ENCODE measurements at regions not wholly inside any gene's neighbourhood (a gene's known extent, or its start where the extent isn't known, plus 50 kb on each side); places are given as distances from the start of the nearest gene placed in this dataset.

DNA sequence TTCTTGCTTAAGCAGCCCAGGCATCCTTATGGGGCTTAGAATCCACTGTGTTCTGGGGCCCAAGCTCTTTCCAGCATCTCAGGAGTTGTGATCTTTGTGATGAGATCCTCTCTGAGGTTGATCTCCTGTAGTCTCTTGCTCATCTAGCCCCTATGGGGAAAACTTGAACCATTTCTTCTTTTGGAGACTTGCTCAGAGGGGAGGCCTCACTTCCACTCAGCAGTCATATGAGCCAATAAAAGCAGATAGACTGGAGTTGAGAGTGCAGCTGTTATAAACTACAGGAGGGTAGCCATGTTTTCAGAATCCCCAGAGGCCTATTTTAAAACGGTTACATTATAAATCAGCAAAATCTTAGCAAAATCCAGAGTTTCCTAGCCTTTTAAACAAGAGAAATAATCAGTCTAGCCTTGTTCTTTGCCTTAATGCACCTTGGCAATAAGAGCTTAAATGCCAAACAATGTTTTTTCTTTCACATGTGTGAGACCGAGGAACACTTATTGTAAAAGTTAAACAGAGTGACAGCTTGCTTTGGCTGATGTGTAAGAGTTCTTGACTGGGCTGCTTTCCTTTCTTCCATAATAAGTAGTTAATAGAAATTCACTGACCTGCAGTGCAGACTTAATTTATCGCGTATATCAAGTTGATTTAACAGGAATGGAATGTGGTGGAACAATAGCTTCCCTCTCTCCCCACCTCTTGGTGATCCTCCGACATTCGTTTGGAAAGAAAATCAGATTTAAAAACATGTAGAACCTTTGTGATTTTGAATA lies 168.3 kb downstream of the NEDD1 start (continued):
- TF ChIP-seq, protein P1, sequence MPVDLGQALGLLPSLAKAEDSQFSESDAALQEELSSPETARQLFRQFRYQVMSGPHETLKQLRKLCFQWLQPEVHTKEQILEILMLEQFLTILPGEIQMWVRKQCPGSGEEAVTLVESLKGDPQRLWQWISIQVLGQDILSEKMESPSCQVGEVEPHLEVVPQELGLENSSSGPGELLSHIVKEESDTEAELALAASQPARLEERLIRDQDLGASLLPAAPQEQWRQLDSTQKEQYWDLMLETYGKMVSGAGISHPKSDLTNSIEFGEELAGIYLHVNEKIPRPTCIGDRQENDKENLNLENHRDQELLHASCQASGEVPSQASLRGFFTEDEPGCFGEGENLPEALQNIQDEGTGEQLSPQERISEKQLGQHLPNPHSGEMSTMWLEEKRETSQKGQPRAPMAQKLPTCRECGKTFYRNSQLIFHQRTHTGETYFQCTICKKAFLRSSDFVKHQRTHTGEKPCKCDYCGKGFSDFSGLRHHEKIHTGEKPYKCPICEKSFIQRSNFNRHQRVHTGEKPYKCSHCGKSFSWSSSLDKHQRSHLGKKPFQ (tag by site-specific recombination; IDR thresholded peaks at IDR 0.05): no peak
- TF ChIP-seq ZNF433 (tag by site-specific recombination; IDR thresholded peaks at IDR 0.05; ENCODE audit: low read depth) (no peak), KLF9 (tag by site-specific recombination; IDR thresholded peaks at IDR 0.05; ENCODE audit: low read depth) (no peak), ZXDB (tag by site-specific recombination; IDR thresholded peaks at IDR 0.05) (no peak), ZNF626 (tag by site-specific recombination; IDR thresholded peaks at IDR 0.05) (no peak), ZNF677 (tag by site-specific recombination; IDR thresholded peaks at IDR 0.05) (no peak)

DNA sequence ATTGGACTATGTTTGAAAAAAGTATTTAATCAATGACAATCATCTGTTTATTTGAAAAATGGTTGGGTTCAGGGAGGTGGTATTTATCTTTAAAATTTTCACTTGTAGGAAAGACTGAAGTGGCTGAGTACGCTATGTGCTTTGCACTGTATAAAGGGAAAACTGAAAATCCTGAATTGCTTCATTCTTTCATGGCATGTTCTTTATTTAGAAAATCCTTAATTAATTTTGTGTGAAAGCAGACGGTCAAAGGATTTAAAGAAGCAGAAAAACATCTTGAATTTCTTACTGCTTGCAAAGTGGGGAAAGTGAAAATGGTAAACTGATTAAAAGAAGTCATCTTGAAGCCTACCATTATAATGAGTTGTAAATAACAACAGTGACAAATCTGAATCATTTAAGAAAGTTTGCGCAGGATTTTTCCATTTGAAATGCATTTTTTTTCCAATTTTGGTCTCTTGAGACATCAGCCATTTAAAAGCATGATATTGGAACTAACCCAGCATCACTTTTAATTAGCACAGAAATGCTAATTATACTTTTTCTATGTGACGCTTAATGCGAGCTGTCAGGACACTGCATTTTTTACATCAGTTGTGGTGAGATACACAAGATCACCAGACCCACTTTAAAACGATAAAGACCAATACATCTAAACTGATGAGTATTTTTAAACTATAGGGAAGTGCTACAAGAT lies 169.0 kb downstream of the NEDD1 start:
- POLR2A ChIA-PET: no interaction called here
- TF ChIP-seq ZEB2 (tag by site-specific recombination; IDR thresholded peaks at IDR 0.05): no peak
- no peak for TF ChIP-seq ZNF670 (tag by site-specific recombination; IDR thresholded peaks at IDR 0.05; ENCODE audit: low read depth)
- TF ChIP-seq, protein P2, sequence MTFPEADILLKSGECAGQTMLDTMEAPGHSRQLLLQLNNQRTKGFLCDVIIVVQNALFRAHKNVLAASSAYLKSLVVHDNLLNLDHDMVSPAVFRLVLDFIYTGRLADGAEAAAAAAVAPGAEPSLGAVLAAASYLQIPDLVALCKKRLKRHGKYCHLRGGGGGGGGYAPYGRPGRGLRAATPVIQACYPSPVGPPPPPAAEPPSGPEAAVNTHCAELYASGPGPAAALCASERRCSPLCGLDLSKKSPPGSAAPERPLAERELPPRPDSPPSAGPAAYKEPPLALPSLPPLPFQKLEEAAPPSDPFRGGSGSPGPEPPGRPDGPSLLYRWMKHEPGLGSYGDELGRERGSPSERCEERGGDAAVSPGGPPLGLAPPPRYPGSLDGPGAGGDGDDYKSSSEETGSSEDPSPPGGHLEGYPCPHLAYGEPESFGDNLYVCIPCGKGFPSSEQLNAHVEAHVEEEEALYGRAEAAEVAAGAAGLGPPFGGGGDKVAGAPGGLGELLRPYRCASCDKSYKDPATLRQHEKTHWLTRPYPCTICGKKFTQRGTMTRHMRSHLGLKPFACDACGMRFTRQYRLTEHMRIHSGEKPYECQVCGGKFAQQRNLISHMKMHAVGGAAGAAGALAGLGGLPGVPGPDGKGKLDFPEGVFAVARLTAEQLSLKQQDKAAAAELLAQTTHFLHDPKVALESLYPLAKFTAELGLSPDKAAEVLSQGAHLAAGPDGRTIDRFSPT (tag by site-specific recombination; IDR thresholded peaks at IDR 0.05): no peak
- no peak for TF ChIP-seq ZNF707 (tag by site-specific recombination; IDR thresholded peaks at IDR 0.05)
- no peak for TF ChIP-seq ZNF146 (tag by site-specific recombination; IDR thresholded peaks at IDR 0.05)
- no peak for TF ChIP-seq ZNF423 (tag by site-specific recombination; IDR thresholded peaks at IDR 0.05)
- TF ChIP-seq, protein P3, sequence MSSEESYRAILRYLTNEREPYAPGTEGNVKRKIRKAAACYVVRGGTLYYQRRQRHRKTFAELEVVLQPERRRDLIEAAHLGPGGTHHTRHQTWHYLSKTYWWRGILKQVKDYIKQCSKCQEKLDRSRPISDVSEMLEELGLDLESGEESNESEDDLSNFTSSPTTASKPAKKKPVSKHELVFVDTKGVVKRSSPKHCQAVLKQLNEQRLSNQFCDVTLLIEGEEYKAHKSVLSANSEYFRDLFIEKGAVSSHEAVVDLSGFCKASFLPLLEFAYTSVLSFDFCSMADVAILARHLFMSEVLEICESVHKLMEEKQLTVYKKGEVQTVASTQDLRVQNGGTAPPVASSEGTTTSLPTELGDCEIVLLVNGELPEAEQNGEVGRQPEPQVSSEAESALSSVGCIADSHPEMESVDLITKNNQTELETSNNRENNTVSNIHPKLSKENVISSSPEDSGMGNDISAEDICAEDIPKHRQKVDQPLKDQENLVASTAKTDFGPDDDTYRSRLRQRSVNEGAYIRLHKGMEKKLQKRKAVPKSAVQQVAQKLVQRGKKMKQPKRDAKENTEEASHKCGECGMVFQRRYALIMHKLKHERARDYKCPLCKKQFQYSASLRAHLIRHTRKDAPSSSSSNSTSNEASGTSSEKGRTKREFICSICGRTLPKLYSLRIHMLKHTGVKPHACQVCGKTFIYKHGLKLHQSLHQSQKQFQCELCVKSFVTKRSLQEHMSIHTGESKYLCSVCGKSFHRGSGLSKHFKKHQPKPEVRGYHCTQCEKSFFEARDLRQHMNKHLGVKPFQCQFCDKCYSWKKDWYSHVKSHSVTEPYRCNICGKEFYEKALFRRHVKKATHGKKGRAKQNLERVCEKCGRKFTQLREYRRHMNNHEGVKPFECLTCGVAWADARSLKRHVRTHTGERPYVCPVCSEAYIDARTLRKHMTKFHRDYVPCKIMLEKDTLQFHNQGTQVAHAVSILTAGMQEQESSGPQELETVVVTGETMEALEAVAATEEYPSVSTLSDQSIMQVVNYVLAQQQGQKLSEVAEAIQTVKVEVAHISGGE (tag by site-specific recombination; conservative IDR thresholded peaks at IDR 0.05; ENCODE audit: low read depth): no peak
- TF ChIP-seq, protein P4, sequence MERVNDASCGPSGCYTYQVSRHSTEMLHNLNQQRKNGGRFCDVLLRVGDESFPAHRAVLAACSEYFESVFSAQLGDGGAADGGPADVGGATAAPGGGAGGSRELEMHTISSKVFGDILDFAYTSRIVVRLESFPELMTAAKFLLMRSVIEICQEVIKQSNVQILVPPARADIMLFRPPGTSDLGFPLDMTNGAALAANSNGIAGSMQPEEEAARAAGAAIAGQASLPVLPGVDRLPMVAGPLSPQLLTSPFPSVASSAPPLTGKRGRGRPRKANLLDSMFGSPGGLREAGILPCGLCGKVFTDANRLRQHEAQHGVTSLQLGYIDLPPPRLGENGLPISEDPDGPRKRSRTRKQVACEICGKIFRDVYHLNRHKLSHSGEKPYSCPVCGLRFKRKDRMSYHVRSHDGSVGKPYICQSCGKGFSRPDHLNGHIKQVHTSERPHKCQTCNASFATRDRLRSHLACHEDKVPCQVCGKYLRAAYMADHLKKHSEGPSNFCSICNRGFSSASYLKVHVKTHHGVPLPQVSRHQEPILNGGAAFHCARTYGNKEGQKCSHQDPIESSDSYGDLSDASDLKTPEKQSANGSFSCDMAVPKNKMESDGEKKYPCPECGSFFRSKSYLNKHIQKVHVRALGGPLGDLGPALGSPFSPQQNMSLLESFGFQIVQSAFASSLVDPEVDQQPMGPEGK (tag by site-specific recombination; IDR thresholded peaks at IDR 0.05): no peak
- TF ChIP-seq, protein P5, sequence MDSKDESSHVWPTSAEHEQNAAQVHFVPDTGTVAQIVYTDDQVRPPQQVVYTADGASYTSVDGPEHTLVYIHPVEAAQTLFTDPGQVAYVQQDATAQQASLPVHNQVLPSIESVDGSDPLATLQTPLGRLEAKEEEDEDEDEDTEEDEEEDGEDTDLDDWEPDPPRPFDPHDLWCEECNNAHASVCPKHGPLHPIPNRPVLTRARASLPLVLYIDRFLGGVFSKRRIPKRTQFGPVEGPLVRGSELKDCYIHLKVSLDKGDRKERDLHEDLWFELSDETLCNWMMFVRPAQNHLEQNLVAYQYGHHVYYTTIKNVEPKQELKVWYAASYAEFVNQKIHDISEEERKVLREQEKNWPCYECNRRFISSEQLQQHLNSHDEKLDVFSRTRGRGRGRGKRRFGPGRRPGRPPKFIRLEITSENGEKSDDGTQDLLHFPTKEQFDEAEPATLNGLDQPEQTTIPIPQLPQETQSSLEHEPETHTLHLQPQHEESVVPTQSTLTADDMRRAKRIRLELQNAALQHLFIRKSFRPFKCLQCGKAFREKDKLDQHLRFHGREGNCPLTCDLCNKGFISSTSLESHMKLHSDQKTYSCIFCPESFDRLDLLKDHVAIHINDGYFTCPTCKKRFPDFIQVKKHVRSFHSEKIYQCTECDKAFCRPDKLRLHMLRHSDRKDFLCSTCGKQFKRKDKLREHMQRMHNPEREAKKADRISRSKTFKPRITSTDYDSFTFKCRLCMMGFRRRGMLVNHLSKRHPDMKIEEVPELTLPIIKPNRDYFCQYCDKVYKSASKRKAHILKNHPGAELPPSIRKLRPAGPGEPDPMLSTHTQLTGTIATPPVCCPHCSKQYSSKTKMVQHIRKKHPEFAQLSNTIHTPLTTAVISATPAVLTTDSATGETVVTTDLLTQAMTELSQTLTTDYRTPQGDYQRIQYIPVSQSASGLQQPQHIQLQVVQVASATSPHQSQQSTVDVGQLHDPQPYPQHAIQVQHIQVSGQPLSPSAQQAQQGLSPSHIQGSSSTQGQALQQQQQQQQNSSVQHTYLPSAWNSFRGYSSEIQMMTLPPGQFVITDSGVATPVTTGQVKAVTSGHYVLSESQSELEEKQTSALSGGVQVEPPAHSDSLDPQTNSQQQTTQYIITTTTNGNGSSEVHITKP (tag by site-specific recombination; IDR thresholded peaks at IDR 0.05): no peak
- TF ChIP-seq, protein P6, sequence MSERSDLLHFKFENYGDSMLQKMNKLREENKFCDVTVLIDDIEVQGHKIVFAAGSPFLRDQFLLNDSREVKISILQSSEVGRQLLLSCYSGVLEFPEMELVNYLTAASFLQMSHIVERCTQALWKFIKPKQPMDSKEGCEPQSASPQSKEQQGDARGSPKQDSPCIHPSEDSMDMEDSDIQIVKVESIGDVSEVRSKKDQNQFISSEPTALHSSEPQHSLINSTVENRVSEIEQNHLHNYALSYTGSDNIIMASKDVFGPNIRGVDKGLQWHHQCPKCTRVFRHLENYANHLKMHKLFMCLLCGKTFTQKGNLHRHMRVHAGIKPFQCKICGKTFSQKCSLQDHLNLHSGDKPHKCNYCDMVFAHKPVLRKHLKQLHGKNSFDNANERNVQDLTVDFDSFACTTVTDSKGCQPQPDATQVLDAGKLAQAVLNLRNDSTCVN (tag by site-specific recombination; optimal IDR thresholded peaks at IDR 0.05): no peak
- TF ChIP-seq ZNF529 (tag by site-specific recombination; IDR thresholded peaks at IDR 0.05; ENCODE audit: insufficient replicate concordance): no peak
- no peak for TF ChIP-seq BCL11A (tag by site-specific recombination; IDR thresholded peaks at IDR 0.05; ENCODE audit: low read depth)
- TF ChIP-seq ZNF776 (tag by site-specific recombination; IDR thresholded peaks at IDR 0.05; ENCODE audit: borderline replicate concordance): no peak
- no peak for TF ChIP-seq IKZF3 (tag by site-specific recombination; IDR thresholded peaks at IDR 0.05)

More for the DNA sequence above, 169.0 kb downstream of the NEDD1 start:
- Histone ChIP-seq H3K27ac (ENCODE audit: extremely low read depth, low read depth, low read length) (no peak overlapping the region), H3K36me3 (ENCODE audit: control insufficient read depth in 2 of 2, insufficient read depth in 1 of 2, low read length in 2 of 2) (no peaks in the 10 kb centered on the region), H3K4me3 (ENCODE audit: low read depth, low read length) (no peak overlapping the region), H3K9me3 (ENCODE audit: control insufficient read depth, insufficient read depth, low read depth, low read length) (no peaks in the 10 kb centered on the region), H3K4me1 (ENCODE audit: control insufficient read depth, insufficient read depth, low read length) (no peaks in the 10 kb centered on the region)
- CTCF ChIA-PET: no interaction called here
